NK-92 (cell line): ENCODE measurements at regions not wholly inside any gene's neighbourhood (a gene's known extent, or its start where the extent isn't known, plus 50 kb on each side); places are given as distances from the start of the nearest gene placed in this dataset.

ENCODE experiments used
- DNase-seq: peaks from one replicate; lab custom pipeline; 2025; ENCODE audit not compliant: unreplicated experiment; lab: John Stamatoyannopoulos, UW

GRCh38 chr20:50272724-50273446, 82.3 kb downstream of the CEBPB start:
- DNase-seq = no peak

GRCh38 chr20:50273601-50274491, 83.2 kb downstream of the CEBPB start:
- no peak for DNase-seq

GRCh38 chr20:50274570-50275430, 84.2 kb downstream of the CEBPB start:
- DNase-seq = no peak

DNA sequence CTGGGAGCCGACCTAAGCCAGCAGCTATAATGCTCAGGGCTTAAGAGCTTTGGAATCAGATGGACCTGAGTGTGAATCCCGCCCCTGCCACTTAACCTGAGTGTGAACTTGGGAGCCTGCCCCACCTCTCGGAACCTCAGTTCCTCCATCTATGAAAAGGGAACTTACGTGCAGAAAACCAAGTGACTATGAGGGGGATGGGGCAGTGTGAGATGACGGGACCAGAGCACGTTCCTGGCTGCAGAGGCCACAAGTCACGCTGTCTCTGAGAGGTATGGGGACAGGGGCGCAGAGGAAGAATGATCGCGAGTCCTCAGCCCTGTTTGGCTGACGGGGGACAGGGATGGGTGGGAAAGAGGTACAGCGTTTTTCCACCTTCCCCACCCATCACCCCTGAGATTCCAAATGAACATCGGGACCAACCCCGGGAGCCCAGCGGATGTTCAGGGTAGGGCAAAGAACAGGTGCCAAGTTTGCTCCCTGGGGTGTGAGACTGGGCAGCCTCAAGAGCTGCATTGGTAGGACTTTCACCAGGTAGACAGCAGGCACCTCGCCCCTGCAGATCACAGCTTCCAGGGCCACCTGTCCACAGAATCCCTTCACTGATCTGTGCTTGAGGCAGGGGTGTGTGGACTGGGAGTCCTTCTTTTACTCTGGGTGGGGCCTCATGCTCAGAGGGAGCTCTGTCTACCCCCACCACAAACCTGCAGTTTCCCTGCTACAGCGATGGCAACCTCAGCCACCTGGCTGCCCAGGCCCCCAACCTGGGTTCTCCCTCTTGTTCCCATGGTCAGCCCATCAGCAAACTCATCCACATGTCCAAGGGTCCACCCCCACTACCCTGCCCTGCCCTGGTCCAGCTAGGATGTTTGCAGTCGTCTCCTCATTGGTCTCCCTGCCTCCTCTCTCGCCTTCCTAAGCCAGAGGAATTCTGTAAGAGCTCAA, 85.8 kb downstream of the CEBPB start:
- no peak for DNase-seq

GRCh38 chr20:50277064-50277415, 86.4 kb downstream of the CEBPB start:
- DNase-seq = no peak

DNA sequence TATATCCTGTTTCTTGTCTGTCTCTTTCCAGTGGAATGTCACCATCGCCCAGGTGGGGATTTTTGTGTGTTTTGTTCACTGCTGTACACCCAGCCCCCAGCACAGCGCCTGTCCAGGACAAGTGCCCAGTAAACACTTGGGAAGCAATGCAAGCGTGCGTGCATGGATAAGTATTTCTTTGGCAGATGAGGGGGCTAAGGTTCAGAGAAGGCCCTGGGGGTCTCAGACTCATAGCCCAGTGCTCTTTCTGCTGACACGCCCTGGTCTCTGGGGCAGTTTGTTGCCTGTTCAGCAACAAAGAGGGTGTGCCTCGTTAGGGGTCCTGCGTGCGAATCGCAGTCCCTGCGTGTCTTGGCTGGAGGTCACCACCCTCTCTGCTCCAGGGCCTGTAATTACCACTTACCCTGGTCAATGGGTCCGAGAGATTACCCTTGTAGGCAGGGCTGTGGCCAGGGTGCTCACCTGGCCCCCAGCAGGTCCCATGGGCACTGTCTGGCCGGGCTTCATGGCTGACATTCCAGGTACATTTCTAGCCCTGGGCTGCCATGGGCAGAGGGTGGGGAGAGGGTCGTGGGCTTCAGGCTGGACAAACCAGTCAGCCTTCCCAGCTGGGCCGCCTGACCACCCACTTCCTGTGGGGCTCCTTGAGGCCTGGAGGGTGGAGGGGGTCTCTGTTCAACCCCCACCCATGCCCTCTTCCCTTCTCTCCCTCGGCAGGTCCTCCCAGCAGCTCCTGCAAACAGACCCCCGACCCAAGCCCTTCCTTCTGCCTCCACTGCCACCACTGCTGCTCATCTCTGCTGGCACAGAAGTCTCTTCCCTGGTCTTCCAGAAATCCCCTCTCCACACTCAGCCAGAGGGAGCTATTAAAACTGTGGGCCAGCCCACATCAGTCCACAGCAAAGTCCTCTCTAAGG, 87.1 kb downstream of the CEBPB start:
- no peak for DNase-seq

DNA sequence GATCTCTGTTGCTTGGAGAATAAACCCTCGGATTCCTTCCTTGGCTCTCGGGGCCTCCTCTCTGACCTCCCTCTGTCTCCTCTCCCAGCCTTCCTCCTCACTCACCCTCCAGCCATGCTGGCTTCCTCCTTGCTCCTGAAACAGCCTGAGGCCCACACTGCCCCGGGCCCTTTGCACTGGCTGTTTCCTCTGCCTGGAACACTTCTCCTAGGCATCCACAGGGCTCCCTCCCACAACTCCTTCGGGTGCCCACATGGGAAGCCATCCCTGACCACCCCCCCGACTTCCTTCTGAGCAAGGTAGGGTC, 87.7 kb downstream of the CEBPB start:
- no peak for DNase-seq

DNA sequence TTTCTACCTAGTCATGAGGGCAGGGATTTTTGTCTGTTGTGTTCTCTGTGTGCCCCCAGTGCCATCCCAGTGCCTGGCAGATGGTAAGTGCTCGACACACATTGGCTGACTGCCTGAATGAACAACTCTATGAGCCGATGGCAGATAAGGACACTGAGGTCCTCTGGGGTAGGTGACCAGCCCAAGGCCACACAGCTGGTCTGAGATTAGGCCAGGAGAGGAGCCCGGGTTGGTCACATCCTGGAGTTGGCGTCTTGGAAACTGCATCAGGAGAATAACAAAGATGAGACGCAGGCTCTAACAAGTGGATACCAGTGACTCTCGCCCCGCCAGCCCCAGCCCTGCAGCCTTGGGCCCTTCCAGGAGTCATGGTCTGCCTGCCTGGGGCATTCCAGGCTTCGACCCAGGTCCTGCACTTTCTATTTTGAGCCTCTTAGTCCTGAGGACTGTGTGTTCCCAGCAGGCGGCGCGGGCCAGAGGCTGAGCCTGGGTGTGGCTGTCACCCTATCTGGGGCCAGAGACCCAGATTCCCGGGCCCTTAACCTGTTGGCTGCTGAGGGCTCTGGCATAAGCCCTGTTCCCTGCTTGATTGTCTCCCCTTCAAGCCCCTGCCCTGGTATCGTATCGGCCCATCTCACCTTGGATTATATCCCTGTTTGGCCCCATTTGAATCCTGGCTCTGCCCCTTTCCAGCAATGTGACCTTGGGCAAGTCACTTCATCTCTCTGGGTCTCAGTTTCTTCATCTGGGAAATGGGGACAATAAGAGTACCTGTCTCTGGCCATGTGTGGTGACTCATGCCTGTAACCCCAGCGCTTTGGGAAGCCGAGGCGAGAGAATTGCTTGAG, 88.3 kb downstream of the CEBPB start:
- no peak for DNase-seq

GRCh38 chr20:50279988-50280850, 89.6 kb downstream of the CEBPB start:
- DNase-seq = no peak

DNA sequence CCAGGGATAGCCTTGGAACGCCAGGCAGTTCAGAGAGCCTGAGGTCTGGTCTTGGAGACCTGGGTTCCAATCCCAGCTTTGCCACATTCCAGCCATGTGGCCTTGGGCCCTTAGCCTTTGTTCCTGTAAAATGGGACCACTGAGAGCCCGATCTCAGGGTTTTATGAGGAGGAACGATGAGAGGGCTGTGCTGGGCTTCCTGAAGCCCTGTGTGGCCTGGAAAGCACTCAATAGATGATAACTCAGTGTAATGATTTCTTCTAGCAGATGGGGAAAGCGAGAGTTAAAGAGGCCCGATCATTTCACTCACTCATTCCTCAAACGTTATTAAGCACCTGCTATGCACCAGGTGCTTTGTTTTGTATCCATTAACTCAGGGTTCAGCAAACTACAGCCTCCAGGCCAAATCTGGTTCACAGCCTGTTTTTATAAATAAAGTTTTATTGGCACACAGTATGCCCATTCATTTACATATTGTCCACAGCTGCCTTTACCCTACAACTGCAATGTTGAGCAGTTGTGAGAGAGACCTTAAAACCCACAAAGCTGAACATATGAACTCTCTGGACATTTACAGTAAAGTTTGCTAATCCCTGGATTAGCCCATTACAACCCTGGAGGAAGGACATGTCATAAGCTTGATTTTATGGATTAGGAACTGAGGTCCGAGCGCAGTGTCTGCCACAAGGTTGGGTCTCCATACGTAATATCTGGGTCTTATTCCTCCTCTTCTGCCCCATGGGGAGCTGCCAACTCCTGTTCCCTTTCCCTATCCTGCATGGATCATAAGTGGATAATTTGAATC, 90.4 kb downstream of the CEBPB start:
- DNase-seq = no peak

DNA sequence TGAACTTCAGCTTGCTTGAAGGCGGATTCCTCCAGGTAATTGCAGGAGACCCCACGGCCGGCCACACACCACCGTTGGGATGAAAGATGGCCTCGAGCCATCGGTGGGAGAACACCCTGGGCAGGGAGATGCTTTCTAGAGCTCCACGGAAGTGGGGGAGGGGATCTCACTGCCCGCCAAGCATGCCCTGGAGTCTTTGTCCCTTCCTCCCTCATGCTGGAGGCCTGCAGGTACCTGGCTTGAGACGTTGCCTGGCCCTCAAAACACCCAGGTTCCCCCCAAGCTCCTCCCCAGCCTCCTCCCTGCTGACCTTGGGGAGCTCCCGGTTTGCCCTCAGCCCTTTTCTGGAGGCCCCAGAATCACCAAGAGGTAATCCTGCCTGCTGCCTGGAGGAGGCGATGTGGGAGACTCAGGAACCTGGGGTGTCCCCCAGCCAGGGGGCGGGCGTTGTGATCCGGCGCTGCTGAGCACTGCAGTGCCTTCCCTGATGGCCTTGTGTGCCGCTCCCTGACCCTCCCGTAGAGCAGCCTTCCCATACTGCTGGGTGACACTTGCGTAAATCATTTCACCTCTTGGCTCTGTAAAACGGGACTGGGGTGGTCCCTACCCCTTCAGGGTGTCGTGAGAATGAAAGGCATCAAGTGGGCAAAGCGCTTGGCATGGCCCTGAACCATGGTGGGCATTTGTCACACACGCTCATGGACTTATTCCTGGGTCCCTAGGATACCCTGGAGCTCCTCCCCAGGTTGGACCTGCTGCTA, 91.4 kb downstream of the CEBPB start:
- no peak for DNase-seq

GRCh38 chr20:50282592-50283241, 92.1 kb downstream of the CEBPB start:
- no peak for DNase-seq

DNA sequence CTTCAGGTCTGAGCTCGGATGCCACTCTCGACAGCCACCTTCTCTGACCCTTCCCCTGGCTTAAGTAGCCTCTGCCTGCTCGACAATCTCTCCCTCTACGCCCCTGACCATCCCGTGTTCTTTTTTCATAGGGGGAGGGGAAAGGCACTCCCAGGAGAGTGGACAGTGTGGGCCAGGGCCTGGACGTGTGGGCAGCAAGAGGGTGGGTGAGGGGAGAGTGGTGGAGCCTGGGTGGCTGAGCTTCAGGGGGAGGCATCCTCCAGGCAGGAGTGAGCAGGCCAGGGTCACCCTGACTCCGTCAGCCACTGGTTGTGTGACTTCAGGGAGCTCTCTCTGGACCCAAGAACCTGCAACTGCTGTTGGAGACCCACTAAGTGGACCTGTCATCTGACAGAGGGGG, 92.7 kb downstream of the CEBPB start:
- no peak for DNase-seq

GRCh38 chr20:50283922-50284810, 93.5 kb downstream of the CEBPB start:
- no peak for DNase-seq
